ENCODE measurements at regions not wholly inside any gene's neighbourhood (a gene's known extent, or its start where the extent isn't known, plus 50 kb on each side); places are given as distances from the start of the nearest gene placed in this dataset.
A peak's percentile ranks its signal among the peaks of the same experiment; 100 is the strongest.

DNA sequence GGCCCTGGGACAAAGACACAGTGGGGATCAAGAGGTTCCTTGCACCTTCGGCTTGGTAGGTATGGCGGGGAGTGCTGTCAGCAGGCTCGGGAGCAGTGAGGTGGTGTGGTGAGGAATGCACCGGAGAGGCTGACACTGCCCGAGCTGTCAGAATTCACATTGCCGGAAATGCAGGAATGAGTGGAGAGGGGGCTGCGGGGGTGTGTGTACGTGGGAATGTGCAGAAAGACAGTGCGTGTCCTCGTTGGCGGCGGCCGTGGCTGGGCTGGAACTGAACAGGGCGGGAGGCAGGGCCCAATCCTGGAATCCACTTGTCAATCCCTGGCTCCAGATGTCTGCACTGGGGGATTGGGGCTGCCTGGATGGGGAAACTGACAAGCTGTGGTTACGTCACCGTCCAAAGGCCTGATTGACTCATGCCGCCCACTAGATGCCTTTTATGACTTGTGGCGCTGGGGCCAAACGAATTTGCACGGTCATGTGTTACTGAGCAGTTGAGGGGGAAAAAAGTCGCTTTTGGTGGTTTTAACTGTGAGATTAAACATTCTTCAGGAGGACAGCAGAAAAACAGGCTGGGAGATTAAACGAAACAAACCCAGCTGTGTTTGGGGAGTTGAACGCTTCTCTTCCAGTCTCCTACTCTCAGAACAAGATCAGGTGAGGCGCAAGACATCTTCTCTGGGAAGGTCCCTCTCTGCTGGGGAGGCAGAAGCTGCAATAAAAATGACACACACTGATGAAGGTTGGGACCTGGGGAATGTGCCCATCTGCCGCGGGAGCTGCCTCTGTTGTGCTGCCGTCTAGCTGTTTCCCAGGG is 189.4 kb upstream of the GLI2 start:
- no peaks in the 10 kb centered on the region for H3K27me3 ChIP-seq
- peak overlapping the region in 1 of 2 donors; percentile 17 for H3K27ac ChIP-seq
- H3K36me3 ChIP-seq = no peaks in the 10 kb centered on the region
- H3K4me1 ChIP-seq = peaks cover 3 to 5% of the 10 kb centered on the region in 2 donors
- H3K9me3 ChIP-seq = no peaks in the 10 kb centered on the region
- peak in 1 of 2 donors; percentile 87 for DNase-seq (ENCODE audit: low spot score in 2 of 2)
- TF ChIP-seq, protein P1, sequence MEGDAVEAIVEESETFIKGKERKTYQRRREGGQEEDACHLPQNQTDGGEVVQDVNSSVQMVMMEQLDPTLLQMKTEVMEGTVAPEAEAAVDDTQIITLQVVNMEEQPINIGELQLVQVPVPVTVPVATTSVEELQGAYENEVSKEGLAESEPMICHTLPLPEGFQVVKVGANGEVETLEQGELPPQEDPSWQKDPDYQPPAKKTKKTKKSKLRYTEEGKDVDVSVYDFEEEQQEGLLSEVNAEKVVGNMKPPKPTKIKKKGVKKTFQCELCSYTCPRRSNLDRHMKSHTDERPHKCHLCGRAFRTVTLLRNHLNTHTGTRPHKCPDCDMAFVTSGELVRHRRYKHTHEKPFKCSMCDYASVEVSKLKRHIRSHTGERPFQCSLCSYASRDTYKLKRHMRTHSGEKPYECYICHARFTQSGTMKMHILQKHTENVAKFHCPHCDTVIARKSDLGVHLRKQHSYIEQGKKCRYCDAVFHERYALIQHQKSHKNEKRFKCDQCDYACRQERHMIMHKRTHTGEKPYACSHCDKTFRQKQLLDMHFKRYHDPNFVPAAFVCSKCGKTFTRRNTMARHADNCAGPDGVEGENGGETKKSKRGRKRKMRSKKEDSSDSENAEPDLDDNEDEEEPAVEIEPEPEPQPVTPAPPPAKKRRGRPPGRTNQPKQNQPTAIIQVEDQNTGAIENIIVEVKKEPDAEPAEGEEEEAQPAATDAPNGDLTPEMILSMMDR (IDR thresholded peaks at IDR 0.05) = no peak
- intact Hi-C loops (cut with DNase I) = loop anchor here (10.0 kb wide), 1 partner anchor 321 kb away; the partner anchor contains the start of gene TMEM185B
- H3K4me3 ChIP-seq = no peak overlapping the region

DNA sequence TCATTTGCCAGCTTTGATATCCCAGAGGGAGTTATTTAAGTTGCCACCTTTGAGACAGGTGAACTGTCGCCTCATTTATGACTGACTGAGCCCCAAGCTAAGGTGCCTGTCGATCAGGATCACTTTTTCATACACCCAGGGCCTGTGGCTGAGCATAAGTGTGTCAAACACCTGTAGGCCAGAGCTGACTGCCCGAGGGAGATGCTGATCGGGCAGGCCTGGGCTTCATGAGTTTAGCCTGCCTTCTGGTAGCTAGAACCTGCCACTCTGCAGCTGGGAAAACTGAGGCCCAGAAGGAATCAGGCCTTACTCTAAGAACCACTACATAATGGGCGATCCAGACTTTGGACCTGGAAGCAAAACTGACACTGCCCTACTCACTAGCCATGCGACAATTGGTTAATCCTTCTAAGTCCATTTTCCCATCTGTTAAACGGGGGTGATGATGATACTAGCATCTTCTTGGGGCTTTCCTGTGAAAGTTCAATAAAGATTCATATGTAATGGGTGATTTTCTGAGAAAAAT is 188.7 kb upstream of the GLI2 start:
- TF ChIP-seq, protein P1 (IDR thresholded peaks at IDR 0.05) = no peak
- intact Hi-C loops (cut with DNase I) = loop anchor here (10.0 kb wide), 1 partner anchor 322 kb away; the partner anchor contains the start of gene TMEM185B
- Histone ChIP-seq H3K4me1 (peaks cover 3 to 8% of the 10 kb centered on the region in 2 donors), H3K36me3 (no peaks in the 10 kb centered on the region), H3K27me3 (no peaks in the 10 kb centered on the region), H3K27ac (peak overlapping the region in 1 of 2 donors; percentile 4), H3K4me3 (no peak overlapping the region), H3K9me3 (no peaks in the 10 kb centered on the region)
- no peak for DNase-seq (ENCODE audit: low spot score in 2 of 2)

DNA sequence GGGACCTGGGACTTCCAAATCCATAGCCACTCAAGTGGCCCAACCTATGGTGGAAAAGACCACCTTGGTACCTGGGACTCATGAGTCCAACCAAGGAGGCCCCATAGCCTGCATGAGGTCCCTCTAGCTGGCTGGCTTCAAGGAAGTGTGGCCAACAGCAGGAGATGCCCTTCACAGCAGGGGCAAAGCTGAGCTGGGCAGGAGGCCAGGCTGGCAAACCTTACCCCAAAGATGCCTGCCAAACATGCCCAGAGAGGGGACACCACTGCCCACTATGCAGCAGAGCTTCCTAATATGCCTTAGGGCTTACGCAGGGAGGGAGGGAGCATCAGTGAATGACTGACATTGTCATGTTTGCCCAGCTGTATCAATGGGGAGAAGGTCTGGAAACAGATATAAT is 188.0 kb upstream of the GLI2 start:
- Histone ChIP-seq H3K4me1 (peaks cover 10 to 15% of the 10 kb centered on the region in 2 donors), H3K27ac (no peak overlapping the region), H3K4me3 (no peak overlapping the region), H3K36me3 (no peaks in the 10 kb centered on the region), H3K9me3 (no peaks in the 10 kb centered on the region), H3K27me3 (no peaks in the 10 kb centered on the region)
- intact Hi-C loops (cut with DNase I) = loop anchor here (10.0 kb wide), 1 partner anchor 323 kb away; the partner anchor contains the start of gene TMEM185B
- TF ChIP-seq, protein P1 (IDR thresholded peaks at IDR 0.05) = no peak
- no peak for DNase-seq (ENCODE audit: low spot score in 2 of 2)

DNA sequence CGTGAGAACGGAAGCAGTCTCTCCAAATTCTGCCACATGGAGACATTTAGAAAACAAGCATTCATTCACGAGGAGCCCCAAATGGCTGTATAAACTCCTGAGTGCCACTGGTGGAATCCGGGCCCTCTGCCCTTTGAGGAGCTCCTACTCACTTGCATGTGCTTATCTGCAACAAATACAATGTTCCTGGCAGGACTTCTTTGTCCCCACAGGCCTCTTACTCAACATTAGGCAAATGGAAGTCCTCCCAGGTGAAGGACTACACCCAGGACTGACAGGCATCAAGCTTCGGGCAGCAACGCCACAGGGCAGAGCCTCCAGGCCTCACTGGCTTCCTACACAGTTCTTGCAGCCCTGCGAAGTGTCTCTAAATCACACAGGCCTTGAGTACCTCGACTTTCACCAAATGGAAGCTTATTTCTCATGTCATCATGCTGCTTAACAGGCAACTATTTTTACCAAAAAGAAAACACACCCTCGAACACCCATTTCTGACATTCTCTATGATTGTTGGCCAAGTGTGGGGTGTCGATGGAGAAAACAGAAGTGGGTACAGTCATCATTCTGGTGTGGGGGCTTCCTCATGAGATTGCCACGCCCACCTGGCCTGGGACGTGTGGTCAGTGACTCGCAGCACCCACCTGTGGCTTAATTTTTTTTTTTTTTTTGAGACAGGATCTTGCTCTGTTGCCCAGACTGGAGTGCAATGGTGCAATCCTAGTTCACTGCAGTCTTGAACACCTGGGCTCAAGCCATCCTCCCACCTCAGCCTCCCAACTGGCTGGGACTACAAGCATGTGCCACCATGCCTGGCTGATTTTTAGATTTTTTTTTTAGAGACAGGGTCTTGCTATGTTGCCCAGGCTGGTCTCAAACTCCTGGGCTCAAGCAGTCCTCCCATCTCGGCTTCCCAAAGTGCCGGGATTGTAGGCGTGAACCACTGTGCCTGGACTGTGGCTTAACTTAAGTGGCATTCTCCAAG is 186.8 kb upstream of the GLI2 start:
- no peak for DNase-seq (ENCODE audit: low spot score in 2 of 2)
- H3K9me3 ChIP-seq = no peaks in the 10 kb centered on the region
- TF ChIP-seq, protein P1 (IDR thresholded peaks at IDR 0.05) = no peak
- no peaks in the 10 kb centered on the region for H3K27me3 ChIP-seq
- no peak overlapping the region for H3K4me3 ChIP-seq
- peaks cover 11 to 21% of the 10 kb centered on the region in 2 donors for H3K4me1 ChIP-seq
- intact Hi-C loops (cut with DNase I) = loop anchor here (10.0 kb wide), 1 partner anchor 324 kb away; the partner anchor contains the start of gene TMEM185B
- H3K27ac ChIP-seq = no peak overlapping the region
- no peaks in the 10 kb centered on the region for H3K36me3 ChIP-seq

DNA sequence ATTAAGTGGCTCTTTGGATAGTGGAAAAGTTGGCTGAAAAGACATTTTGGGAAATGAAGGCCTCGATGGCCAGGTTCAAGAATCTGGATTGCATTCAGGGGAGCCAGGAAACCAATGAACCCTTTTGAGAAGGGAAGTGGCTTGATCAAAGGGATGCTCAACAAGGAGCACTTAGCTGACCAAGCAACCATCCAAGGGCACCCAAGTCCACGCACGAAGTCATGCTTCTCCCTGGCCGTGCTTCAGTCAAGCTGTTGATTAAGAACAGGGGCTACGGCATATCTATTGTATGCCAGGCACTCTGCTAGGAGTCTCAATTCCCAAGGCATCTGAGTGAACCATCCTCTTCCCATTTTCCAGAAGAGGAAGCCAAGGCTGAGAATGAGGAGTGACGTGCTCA is 185.8 kb upstream of the GLI2 start:
- H3K9me3 ChIP-seq = no peaks in the 10 kb centered on the region
- TF ChIP-seq, protein P1 (IDR thresholded peaks at IDR 0.05) = peak in 1 of 3 experiments; percentile 4
- H3K36me3 ChIP-seq = no peaks in the 10 kb centered on the region
- no peaks in the 10 kb centered on the region for H3K27me3 ChIP-seq
- H3K4me1 ChIP-seq = peaks cover 11 to 21% of the 10 kb centered on the region in 2 donors
- no peak overlapping the region for H3K4me3 ChIP-seq
- H3K27ac ChIP-seq = no peak overlapping the region
- intact Hi-C loops (cut with DNase I) = loop anchor here (10.0 kb wide), 1 partner anchor 325 kb away; the partner anchor contains the start of gene TMEM185B
- no peak for DNase-seq (ENCODE audit: low spot score in 2 of 2)

Measured in ascending aorta (tissue), 2 donors.